ENCODE measurements at regions not wholly inside any gene's neighbourhood (a gene's known extent, or its start where the extent isn't known, plus 50 kb on each side); places are given as distances from the start of the nearest gene placed in this dataset.

- in situ Hi-C loops (cut with HindIII; ENCODE audit: low pct_unique_long_range_greater_than_20kb, low sequenced_read_pairs), result no loop called here
- Histone ChIP-seq H3K27ac (ENCODE audit: low read length) (peak overlapping the region; percentile 48; the same call in 1 of the 2 replicates), H3K36me3 (ENCODE audit: control insufficient read depth, insufficient read depth, low read length) (no peaks in the 10 kb centered on the region), H3K9me3 (ENCODE audit: control insufficient read depth, insufficient read depth, low read depth, low read length) (no peaks in the 10 kb centered on the region), H3K4me3 (ENCODE audit: low read depth in 2 of 2, low read length in 2 of 2) (no peak overlapping the region), H3K27me3 (ENCODE audit: control insufficient read depth, insufficient read depth, low read length) (no peaks in the 10 kb centered on the region), H3K4me1 (ENCODE audit: control insufficient read depth, insufficient read depth, low read length) (peaks cover 12% of the 10 kb centered on the region; the same call in 1 of the 2 replicates)
- intact Hi-C loops (cut with micrococcal nuclease; ENCODE audit: unreplicated experiment), result no loop called here
- TF ChIP-seq TCF7L2 (IDR thresholded peaks at IDR 0.05; ENCODE audit: low read depth, low read length), result no peak
- no peak for TF ChIP-seq REST (IDR thresholded peaks at IDR 0.05; ENCODE audit: insufficient read depth in 1 of 2, low read depth in 2 of 2, low read length in 1 of 2)
- no peak for TF ChIP-seq SIN3A (IDR thresholded peaks at IDR 0.05; ENCODE audit: borderline replicate concordance, insufficient read depth, low read depth, low read length)
- no peak for TF ChIP-seq CTCF (IDR thresholded peaks at IDR 0.05)
- TF ChIP-seq POLR2AphosphoS5 (IDR thresholded peaks at IDR 0.05; ENCODE audit: low read depth, low read length), result no peak
- DNase-seq (ENCODE audit: low read depth, low spot score) (no peak), ATAC-seq (peak; percentile 36; the same call in 1 of the 2 replicates)
- POLR2A ChIA-PET, result no interaction called here
- no TSS peak for BruUV-seq (replicated peaks)
- CTCF ChIA-PET, result no interaction called here
These were observed 101.6 kb downstream of the RPL22L1 start for GRCh38 chr3:170768334-170768801.

GRCh38 chr3:170767576-170767941, 102.4 kb downstream of the RPL22L1 start:
- POLR2A ChIA-PET, result interaction anchor here (0.7 kb wide), 1 partner anchor 221 kb away, joined by 3 read pairs; no protein-coding TSS in a partner anchor
- no peaks in the 10 kb centered on the region for H3K27me3 ChIP-seq (ENCODE audit: control insufficient read depth, insufficient read depth, low read length)
- intact Hi-C loops (cut with micrococcal nuclease; ENCODE audit: unreplicated experiment) (no loop called here), in situ Hi-C loops (cut with HindIII; ENCODE audit: low pct_unique_long_range_greater_than_20kb, low sequenced_read_pairs) (no loop called here)
- peak overlapping the region; percentile 48; the same call in 1 of the 2 replicates for H3K27ac ChIP-seq (ENCODE audit: low read length)
- H3K36me3 ChIP-seq (ENCODE audit: control insufficient read depth, insufficient read depth, low read length), result no peaks in the 10 kb centered on the region
- no peak overlapping the region for H3K4me3 ChIP-seq (ENCODE audit: low read depth in 2 of 2, low read length in 2 of 2)
- no peak for TF ChIP-seq POLR2AphosphoS5 (IDR thresholded peaks at IDR 0.05; ENCODE audit: low read depth, low read length)
- TF ChIP-seq SIN3A (IDR thresholded peaks at IDR 0.05; ENCODE audit: borderline replicate concordance, insufficient read depth, low read depth, low read length), result no peak
- CTCF ChIA-PET, result interaction anchor here (0.5 kb wide), 1 partner anchor 66 kb away, joined by 3 read pairs; no protein-coding TSS in a partner anchor
- no peaks in the 10 kb centered on the region for H3K9me3 ChIP-seq (ENCODE audit: control insufficient read depth, insufficient read depth, low read depth, low read length)
- DNase-seq (ENCODE audit: low read depth, low spot score) (no peak), ATAC-seq (no peak)
- BruUV-seq (replicated peaks), result no TSS peak
- peaks cover 12% of the 10 kb centered on the region; the same call in 1 of the 2 replicates for H3K4me1 ChIP-seq (ENCODE audit: control insufficient read depth, insufficient read depth, low read length)

Measured in Panc1 (cell line).